Activated CD8-positive, alpha-beta memory T cell treated with anti-CD3 and anti-CD28 coated beads for 1 hour (primary cell): ENCODE measurements at regions not wholly inside any gene's neighbourhood (a gene's known extent, or its start where the extent isn't known, plus 50 kb on each side); places are given as distances from the start of the nearest gene placed in this dataset.
"Not testable (repeated sequence)": the region's sequence is repeated elsewhere in the genome, so short reads cannot be mapped to it uniquely, and the experiment has no call there.

Experiments
- DNase-seq, 2 donors: peaks; one replicate each; pipeline ENCODE4 v3.0.0-alpha.2; 2020; ENCODE audit warnings: low read depth in 1 of 2; ENCODE audit errors: extremely low read depth in 1 of 2

- DNase-seq = no peak
Observed at GRCh38 chr20:56765172-56766073, 136.3 kb downstream of the TFAP2C start.

DNA sequence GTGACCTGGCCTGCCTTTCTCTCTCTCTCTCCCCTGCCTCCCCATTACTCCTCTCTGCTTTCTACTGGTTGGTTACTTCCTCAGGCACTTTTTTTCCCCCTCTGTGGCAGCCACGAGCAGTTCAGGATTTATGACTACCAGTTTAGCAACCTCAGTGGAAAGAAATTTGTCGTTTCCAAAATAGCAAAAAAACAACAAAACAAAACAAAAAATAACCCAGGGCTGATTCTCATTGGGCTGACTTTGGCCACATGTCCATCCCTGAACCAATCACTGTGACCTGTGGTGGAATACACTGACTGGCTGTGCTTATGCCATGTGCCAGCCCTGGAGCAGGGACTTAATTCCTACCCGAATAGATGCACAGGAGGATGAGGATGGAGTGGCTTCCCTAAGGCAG, 137.4 kb downstream of the TFAP2C start:
- DNase-seq = no peak

- DNase-seq = no peak
Observed at GRCh38 chr20:56769921-56770600, 141.0 kb downstream of the TFAP2C start.

DNA sequence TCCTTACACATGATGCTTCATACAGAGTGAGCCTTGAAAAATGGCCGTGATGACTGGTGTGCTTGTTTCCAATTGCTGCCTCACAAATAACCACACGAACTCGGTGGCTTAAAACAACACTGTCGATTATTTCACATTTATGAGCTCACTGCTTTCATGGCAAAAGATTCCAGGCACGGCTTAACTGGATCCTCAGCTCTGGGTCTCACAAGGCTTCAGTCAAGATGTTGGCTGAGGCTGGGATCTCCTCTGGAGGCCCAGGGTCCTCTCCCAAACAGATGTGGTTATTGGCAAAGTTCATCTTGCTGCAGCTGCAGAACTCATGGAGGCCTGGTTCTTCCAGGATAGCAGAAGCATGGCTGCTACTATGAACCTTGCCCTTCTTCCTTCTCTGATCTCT, 144.6 kb downstream of the TFAP2C start:
- DNase-seq = no peak

DNA sequence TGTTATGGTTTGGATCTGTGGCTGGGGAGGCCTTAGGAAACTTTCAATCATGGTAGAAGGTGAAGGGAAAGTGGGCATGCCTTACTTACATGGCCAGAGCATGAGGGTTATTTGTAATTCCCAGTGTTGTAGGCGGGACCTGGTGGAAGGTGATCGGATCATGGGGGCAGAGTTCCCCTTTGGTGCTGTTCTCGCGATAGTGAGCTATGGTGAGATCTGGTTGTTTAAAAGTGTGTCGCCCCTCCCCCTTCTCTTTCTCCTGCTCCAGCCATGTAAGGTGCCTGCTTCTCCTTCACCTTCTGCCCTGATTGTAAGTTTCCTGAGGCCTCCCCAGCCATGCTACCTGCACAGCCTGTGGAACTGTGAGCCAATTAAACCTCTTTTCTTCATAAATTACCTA, 145.8 kb downstream of the TFAP2C start:
- no peak for DNase-seq

GRCh38 chr20:56776345-56776744, 147.2 kb downstream of the TFAP2C start:
- no peak for DNase-seq

DNA sequence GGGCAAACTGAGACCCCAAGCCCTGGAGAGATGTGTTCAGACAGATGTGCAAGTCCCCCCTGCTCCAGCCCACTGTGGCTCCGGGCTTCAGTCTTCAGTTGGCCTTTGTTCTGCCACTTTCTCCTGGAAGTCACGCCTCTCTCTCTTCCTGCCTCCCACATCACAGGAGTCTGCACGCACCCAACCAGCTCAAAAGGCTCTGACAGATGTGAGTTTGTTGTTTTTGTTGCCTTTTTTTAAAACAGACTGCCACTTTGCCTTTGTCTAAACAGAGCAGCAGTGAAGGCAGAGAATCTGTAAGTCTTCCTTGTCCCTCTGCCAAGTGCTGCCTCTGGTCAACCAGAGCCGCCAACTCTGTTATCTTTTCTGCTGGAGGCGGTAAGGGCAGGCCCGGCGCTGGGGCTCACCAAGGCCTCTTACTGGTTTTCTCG, 149.7 kb downstream of the TFAP2C start:
- DNase-seq = no peak

DNA sequence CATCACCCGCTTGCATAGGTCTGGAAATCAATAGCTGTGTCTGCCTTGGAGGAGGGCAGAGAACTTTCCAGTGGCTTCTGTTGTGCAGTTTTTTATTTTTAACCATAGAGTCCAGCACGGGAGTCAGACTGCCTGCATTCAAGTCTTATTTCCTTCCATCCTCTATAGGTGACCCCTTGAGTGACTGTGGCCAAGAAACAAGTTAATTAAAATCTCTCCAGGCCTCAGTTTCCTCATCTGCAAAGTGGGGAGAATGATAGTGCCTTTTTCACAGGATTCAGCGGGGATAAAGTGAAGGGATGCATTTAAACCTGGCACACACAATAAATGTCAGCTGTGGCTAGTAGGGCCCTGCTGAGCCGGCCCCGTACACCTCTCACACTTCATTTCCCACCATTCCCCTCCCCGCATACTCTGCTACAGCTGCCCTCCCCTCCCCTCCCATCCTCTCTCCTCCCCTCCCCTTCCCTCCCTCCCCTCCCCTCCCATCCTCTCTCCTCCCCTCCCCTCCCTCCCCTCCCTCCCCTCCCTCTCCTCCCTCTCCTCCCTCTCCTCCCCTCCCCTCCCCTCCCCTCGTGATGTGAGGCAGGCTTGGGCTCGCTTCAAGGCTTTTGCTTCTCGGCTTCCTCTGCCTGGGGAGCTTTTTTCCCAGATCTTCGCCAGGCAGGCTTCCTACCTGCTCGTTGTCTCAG, 150.5 kb downstream of the TFAP2C start:
- no peak for DNase-seq

GRCh38 chr20:56780266-56780665, 151.2 kb downstream of the TFAP2C start:
- no peak for DNase-seq

GRCh38 chr20:56781108-56781739, 152.1 kb downstream of the TFAP2C start:
- DNase-seq = no peak

DNA sequence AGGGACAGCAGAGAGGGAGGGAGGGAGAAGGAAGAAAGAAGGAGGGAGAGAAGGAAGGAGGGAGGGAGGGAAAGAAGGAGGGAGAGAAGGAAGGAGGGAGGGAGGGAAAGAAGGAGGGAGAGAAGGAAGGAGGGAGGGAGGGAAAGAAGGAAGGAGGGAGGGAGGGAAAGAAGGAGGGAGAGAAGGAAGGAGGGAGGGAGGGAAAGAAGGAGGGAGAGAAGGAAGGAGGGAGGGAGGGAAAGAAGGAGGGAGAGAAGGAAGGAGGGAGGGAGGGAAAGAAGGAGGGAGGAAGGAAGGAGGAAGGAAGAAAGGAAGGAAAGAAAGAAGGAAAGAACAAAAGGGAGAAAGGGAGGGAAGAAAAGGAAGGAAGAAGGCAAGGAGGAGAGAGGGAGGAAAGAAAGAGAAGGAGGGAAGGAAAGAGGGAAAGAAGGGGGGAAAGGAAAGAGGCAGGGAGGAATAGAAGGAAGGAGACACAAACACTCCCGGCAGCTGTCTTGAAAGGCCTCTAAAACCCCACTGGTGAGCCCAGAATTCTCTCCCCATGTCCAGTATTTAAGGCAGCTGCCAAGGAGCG, 153.0 kb downstream of the TFAP2C start:
- DNase-seq = not testable (repeated sequence)

- DNase-seq = not testable (repeated sequence)
Observed at GRCh38 chr20:56782814-56783213, 153.7 kb downstream of the TFAP2C start.

DNA sequence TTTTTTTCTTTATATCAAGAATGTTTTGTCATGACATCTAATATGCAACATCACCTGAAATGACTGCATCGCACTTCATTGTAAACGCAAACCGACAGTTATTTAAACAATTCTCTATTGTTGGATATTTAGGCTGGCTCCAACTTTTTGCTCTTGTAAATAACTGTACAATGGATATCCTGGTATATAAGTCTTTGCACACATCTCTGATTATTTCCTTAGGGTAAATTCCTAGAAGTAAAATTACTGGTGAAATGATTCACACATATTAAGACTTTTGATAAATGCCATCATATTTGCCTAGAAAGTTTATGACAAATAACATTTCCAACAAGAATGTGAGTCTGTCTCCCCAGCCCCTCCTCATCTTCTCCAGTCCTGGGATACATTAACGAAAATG, 154.7 kb downstream of the TFAP2C start:
- DNase-seq = no peak

GRCh38 chr20:56786503-56786902, 157.4 kb downstream of the TFAP2C start:
- no peak for DNase-seq

DNA sequence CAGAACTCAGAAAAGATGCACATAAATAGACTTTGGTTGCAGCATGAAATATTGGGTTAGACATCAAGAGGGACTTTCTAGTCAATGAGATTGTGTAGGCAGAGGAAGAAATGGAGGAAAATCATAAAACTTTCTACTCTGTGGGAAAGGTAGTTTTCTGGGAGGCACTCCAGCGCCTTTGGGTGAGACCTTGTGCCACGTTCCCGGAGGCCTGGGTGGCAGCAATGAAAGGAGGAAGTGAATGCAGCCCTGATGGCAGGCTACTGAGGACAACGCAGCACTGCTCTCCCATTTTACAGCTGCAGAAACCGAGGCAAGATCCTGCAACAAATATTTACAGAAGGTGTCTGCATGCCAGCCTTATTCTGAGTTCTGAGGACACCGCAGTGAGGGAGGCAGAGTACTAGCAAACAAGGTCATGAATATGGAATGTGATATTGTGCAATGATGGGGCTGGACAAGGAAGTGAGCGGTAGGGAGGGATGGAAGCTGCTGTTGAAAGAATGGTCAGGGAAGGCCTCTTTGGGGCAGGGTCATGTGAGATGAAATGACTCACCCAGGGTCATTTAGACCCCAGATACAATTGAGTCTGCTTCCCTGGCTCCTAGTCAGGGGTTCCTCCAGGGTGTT, 159.1 kb downstream of the TFAP2C start:
- DNase-seq = no peak

DNA sequence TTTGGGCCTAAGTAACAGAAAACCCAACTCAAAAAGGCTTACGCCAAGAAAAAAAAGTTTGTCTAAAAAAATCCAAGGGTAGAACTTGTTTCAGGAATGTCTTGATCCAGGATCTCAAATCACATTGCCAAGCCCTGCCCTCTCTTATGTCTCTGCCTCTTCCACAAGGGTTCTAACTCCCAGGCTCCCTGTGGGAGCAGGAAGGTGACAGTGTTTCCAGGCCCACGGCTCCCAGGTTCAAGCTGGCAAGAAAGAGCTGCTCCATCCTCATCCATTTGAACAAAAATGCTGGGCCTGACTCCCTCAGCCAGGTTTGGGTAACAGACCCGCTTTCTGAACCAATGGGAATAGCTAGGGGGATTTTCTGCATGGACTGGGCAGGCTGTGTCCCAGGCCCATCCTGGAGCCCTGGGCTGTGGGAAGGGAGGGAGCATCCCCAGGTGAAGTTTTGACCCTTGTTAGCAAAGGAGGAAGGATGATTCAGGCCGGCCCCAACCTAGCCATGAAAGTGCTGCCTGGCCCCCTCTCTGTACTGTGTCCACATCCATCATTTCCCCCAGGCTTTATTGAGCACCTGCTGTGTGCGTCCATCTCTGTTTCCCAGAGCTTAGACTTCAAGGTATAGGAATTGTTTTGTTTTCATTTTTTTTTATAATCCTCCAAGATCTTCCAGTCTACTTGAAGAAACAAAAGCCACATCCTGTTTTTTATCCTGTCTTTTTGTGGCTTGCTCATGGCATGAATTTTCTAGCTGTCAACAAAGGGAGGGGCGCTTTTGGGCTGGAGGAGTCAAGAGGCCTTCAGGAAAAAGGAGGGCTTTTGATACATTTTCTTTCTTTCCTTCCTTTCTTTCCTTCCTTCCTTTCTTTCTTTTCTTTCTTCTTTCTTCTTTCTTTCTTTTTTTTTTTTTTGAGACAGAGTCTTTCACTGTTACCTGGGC, 159.8 kb downstream of the TFAP2C start:
- DNase-seq = no peak

DNA sequence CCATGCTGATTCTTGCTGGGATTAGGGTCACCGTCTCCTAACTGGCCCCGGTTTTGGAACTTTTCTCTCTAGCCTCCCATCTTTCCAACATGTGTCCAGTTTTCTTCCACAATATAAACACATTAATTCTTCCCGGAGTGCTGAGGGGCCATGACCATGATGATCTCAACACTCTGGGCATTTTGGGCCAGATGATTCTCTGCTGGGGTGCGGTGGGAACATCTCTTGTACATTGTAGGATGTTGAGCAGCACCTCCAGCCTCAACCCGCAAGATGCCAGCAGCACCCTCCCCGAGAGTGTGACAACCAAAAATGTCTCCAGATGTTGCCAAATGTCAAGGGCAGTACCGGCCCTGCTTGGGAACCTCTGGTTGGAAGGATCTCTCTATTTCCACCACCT, 164.8 kb downstream of the TFAP2C start:
- no peak for DNase-seq

GRCh38 chr20:56795492-56795891, 166.4 kb downstream of the TFAP2C start:
- no peak for DNase-seq

- DNase-seq = no peak
Observed at GRCh38 chr20:56796345-56796744, 167.2 kb downstream of the TFAP2C start.
